ENCODE measurements at regions not wholly inside any gene's neighbourhood (a gene's known extent, or its start where the extent isn't known, plus 50 kb on each side); places are given as distances from the start of the nearest gene placed in this dataset.

DNA sequence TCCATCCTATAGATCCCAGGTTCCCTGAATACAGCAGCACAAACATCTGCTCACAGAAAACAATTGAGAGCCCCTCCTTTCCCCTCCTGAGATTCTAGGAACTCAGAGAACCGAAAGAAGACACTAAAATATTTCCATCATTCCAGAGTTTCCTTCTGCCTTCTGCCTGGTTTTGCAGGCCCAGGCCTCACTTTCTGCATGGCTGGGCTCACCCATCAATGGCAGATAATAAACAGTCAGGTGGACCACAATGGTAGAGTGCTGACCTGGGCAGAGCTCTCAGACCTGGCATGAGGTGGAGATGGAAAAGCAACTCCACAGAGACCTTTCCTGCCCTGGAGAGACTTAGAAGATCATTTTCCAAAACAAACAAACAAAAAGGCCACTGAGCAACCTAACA is 389.1 kb downstream of the NXPE2 start:
- Histone ChIP-seq H3K27me3 (ENCODE audit: control insufficient read depth, insufficient read depth, low read length) (no peaks in the 10 kb centered on the region), H3K36me3 (ENCODE audit: control insufficient read depth, insufficient read depth, low read length) (no peaks in the 10 kb centered on the region), H3K4me3 (ENCODE audit: low read depth, low read length) (no peak overlapping the region)
- DNase-seq (ENCODE audit: low read depth) = no peak
- TF ChIP-seq, protein P1, sequence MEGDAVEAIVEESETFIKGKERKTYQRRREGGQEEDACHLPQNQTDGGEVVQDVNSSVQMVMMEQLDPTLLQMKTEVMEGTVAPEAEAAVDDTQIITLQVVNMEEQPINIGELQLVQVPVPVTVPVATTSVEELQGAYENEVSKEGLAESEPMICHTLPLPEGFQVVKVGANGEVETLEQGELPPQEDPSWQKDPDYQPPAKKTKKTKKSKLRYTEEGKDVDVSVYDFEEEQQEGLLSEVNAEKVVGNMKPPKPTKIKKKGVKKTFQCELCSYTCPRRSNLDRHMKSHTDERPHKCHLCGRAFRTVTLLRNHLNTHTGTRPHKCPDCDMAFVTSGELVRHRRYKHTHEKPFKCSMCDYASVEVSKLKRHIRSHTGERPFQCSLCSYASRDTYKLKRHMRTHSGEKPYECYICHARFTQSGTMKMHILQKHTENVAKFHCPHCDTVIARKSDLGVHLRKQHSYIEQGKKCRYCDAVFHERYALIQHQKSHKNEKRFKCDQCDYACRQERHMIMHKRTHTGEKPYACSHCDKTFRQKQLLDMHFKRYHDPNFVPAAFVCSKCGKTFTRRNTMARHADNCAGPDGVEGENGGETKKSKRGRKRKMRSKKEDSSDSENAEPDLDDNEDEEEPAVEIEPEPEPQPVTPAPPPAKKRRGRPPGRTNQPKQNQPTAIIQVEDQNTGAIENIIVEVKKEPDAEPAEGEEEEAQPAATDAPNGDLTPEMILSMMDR (IDR thresholded peaks at IDR 0.05; ENCODE audit: insufficient read depth, low read length, poor library complexity, severe bottlenecking) = no peak

DNA sequence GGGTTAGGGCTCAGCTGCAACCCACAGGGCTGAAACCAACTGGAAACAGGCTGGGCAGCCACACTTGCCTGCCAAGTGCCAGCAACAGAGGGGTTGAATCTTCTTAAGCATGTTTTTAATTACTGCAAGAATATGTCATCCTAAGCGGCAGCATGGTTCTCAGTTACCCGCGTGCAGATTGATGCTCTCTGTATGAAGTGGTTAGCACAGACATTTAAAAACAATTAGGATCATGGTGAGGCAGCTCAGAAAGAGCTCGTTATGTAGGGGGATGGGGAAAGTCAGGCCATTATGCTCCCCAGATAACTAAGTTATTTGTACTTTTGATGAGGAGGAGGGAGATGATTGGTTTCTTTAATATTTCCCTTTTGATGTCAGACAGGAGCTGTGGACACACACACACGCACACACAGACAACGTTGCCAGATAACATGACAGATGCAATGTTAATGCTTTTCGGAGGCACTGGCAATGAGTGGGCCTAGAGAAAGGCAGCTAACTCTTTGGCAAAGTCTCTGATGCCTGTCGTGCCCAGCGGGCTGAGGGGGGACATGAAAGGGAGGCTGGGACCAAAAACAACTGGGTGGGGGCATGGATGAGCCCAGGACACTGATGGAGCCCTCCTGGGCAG is 389.7 kb downstream of the NXPE2 start:
- H3K36me3 ChIP-seq (ENCODE audit: control insufficient read depth, insufficient read depth, low read length) = no peaks in the 10 kb centered on the region
- DNase-seq (ENCODE audit: low read depth) = no peak
- H3K27me3 ChIP-seq (ENCODE audit: control insufficient read depth, insufficient read depth, low read length) = no peaks in the 10 kb centered on the region
- TF ChIP-seq, protein P1 (IDR thresholded peaks at IDR 0.05; ENCODE audit: insufficient read depth, low read length, poor library complexity, severe bottlenecking) = no peak
- no peak overlapping the region for H3K4me3 ChIP-seq (ENCODE audit: low read depth, low read length)

DNA sequence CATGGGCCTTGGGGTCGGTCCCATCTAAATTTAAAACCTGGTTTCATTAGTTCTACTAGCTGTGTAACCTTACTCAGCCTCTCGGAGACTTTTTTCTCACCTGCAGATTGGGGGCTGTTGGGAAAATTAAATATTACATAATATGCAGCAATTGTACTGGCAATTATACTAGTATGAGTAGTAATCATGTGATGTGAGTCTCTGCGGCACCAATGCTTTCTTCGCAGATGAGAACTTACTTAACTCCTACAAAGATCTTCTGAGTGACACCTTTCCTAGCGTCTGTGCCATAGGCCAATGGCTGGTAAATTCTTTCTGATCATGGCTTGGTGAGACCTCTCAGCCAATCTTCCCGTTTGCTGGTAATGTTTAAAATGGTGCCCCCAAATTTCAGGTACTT is 391.3 kb downstream of the NXPE2 start:
- Histone ChIP-seq H3K36me3 (ENCODE audit: control insufficient read depth, insufficient read depth, low read length) (no peaks in the 10 kb centered on the region), H3K27me3 (ENCODE audit: control insufficient read depth, insufficient read depth, low read length) (no peaks in the 10 kb centered on the region)

DNA sequence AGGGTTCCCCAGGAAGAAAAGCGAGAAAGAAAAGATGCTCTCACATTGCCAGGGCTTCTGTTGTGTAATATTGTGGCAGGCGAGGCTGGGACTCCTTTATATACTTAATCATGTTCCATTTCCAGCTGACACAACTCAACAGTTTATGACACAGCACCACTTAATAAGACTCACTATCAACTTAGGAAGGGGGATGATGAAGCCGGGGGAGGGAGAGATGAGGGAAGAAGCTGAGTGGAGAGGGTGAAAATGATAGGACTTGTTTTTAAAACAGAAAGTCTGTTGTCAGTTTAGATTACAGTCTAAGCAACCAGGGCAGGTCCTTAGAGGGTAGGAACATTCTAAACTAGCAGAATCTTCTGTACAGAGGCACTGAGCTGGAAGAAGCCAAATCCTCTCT is 397.0 kb downstream of the NXPE2 start:
- Histone ChIP-seq H3K27me3 (ENCODE audit: control insufficient read depth, insufficient read depth, low read length) (peaks cover 4% of the 10 kb centered on the region), H3K36me3 (ENCODE audit: control insufficient read depth, insufficient read depth, low read length) (no peaks in the 10 kb centered on the region), H3K4me3 (ENCODE audit: low read depth, low read length) (no peak overlapping the region)
- TF ChIP-seq, protein P1 (IDR thresholded peaks at IDR 0.05; ENCODE audit: insufficient read depth, low read length, poor library complexity, severe bottlenecking) = no peak
- DNase-seq (ENCODE audit: low read depth) = no peak

More for the DNA sequence above, 391.3 kb downstream of the NXPE2 start:
- TF ChIP-seq, protein P1 (IDR thresholded peaks at IDR 0.05; ENCODE audit: insufficient read depth, low read length, poor library complexity, severe bottlenecking) = no peak
- H3K4me3 ChIP-seq (ENCODE audit: low read depth, low read length) = no peak overlapping the region
- DNase-seq (ENCODE audit: low read depth) = no peak

DNA sequence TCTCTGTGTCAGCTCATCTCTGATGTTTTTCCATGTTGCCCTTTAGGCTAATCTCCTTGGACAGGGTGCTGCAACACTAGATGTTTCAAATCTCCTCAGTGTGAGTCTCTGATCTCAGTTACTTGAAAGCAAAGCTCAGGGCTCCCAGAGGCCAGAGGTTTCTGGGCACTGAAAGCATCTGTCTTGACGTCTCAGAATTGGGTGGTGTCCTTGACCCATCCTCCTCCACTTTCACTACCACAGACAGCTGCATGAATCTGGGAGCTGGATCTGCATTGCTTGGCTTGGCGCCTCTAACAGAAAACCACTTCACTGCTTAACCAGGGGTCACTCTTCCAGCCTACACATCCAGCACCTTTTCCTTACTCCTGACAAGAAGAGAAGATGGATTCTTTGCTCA is 399.4 kb downstream of the NXPE2 start:
- DNase-seq (ENCODE audit: low read depth) = no peak
- Histone ChIP-seq H3K4me3 (ENCODE audit: low read depth, low read length) (no peak overlapping the region), H3K27me3 (ENCODE audit: control insufficient read depth, insufficient read depth, low read length) (peaks cover 4% of the 10 kb centered on the region), H3K36me3 (ENCODE audit: control insufficient read depth, insufficient read depth, low read length) (no peaks in the 10 kb centered on the region)
- TF ChIP-seq, protein P1 (IDR thresholded peaks at IDR 0.05; ENCODE audit: insufficient read depth, low read length, poor library complexity, severe bottlenecking) = no peak

Data from kidney epithelial cell (primary cell).